WTC11 (cell line): ENCODE measurements at regions not wholly inside any gene's neighbourhood (a gene's known extent, or its start where the extent isn't known, plus 50 kb on each side); places are given as distances from the start of the nearest gene placed in this dataset.

Source experiments
- ATAC-seq: fragments of 200-7000 bp; cut with Tn5 transposase; 2 replicates; pipeline ENCODE4 v1.10.0; 2021; ENCODE audit warnings: mild to moderate bottlenecking, moderate library complexity
- CTCF ChIA-PET: fragments of 300-600 bp; sonication (Branson Sonifier 250); formaldehyde crosslinking; loops from one replicate; lab custom pipeline; 2021; ENCODE audit warnings: antibody characterized with exemption; lab: Charles Lee
- POLR2A ChIA-PET: fragments of 350-600 bp; sonication (Branson Sonifier 250); formaldehyde crosslinking; loops from one replicate; lab custom pipeline; 2021; ENCODE audit warnings: antibody characterized with exemption; lab: Charles Lee
- DNase-seq: peaks from one replicate; pipeline ENCODE4 v3.0.0; 2021; ENCODE audit warnings: low spot score
- H3K27ac Mint-ChIP-seq: 2 replicates; pipeline ENCODE4 v1.8.0; 2021; ENCODE audit warnings: mixed read lengths
- H3K27me3 Mint-ChIP-seq: 2 replicates; pipeline ENCODE4 v1.8.0; 2021; ENCODE audit warnings: low read depth, mild to moderate bottlenecking, moderate library complexity, mixed read lengths
- H3K36me3 Mint-ChIP-seq: 2 replicates; pipeline ENCODE4 v1.8.0; 2021; ENCODE audit warnings: mixed read lengths
- H3K4me1 Mint-ChIP-seq: 2 replicates; pipeline ENCODE4 v1.8.0; 2022; ENCODE audit warnings: mixed read lengths
- H3K4me3 Mint-ChIP-seq: 2 replicates; pipeline ENCODE4 v1.8.0; 2021; ENCODE audit warnings: mild to moderate bottlenecking, moderate library complexity, mixed read lengths
- H3K9me3 Mint-ChIP-seq: 2 replicates; pipeline ENCODE4 v1.8.0; 2021; ENCODE audit warnings: mixed read lengths
- ATF1 ChIP-seq: sonication (generic); formaldehyde crosslinking; IDR thresholded peaks from 2 replicates; pipeline ENCODE4 v1.8.1; 2023; ENCODE audit warnings: mild to moderate bottlenecking, moderate library complexity, missing genetic modification reagents
- ELF4 ChIP-seq: sonication (generic); formaldehyde crosslinking; IDR thresholded peaks from 2 replicates; pipeline ENCODE4 v1.8.1; 2022; ENCODE audit warnings: low read depth, mild to moderate bottlenecking, moderate library complexity, missing genetic modification reagents
- EMX1 ChIP-seq: fragments of 250-450 bp; sonication (Bioruptor Pico); IDR thresholded peaks from 2 replicates; pipeline ENCODE4 v1.8.0; 2021; ENCODE audit warnings: mild to moderate bottlenecking
- ESRRA ChIP-seq: sonication (generic); formaldehyde crosslinking; IDR thresholded peaks from 2 replicates; pipeline ENCODE4 v1.8.1; 2022; ENCODE audit warnings: mild to moderate bottlenecking, missing genetic modification reagents, borderline replicate concordance
- FOXK1 ChIP-seq: sonication (generic); formaldehyde crosslinking; IDR thresholded peaks from 2 replicates; pipeline ENCODE4 v1.8.0; 2022; ENCODE audit warnings: mild to moderate bottlenecking, moderate library complexity, missing genetic modification reagents
- IRF2 ChIP-seq: sonication (generic); formaldehyde crosslinking; IDR thresholded peaks from 2 replicates; pipeline ENCODE4 v1.8.0; 2022; ENCODE audit warnings: low read depth, missing genetic modification reagents, borderline replicate concordance
- KAT7 ChIP-seq: sonication (generic); formaldehyde crosslinking; IDR thresholded peaks from 2 replicates; pipeline ENCODE4 v1.8.1; 2023; ENCODE audit warnings: missing genetic modification reagents, mild to moderate bottlenecking, borderline replicate concordance
- NR1H2 ChIP-seq: sonication (generic); formaldehyde crosslinking; IDR thresholded peaks from 2 replicates; pipeline ENCODE4 v1.9.0; 2021; ENCODE audit warnings: mild to moderate bottlenecking, moderate library complexity, missing genetic modification reagents
- NR2C2 ChIP-seq: sonication (generic); formaldehyde crosslinking; IDR thresholded peaks from 2 replicates; pipeline ENCODE4 v1.8.0; 2022; ENCODE audit warnings: mild to moderate bottlenecking, missing genetic modification reagents
- NR3C1 ChIP-seq: sonication (generic); formaldehyde crosslinking; conservative IDR thresholded peaks from 2 replicates; pipeline ENCODE4 v1.8.1; 2023; ENCODE audit warnings: low read depth, mild to moderate bottlenecking, missing genetic modification reagents
- TP53 ChIP-seq: sonication (generic); formaldehyde crosslinking; IDR thresholded peaks from 2 replicates; pipeline ENCODE4 v1.8.1; 2023; ENCODE audit warnings: mild to moderate bottlenecking, missing genetic modification reagents
- ZNF138 ChIP-seq: sonication (generic); formaldehyde crosslinking; conservative IDR thresholded peaks from 2 replicates; pipeline ENCODE4 v1.8.1; 2022; ENCODE audit warnings: mild to moderate bottlenecking, moderate library complexity, missing genetic modification reagents
- ZNF219 ChIP-seq: sonication (generic); formaldehyde crosslinking; IDR thresholded peaks from 2 replicates; pipeline ENCODE4 v1.8.0; 2023; ENCODE audit warnings: missing genetic modification reagents, mild to moderate bottlenecking, borderline replicate concordance
- ZNF263 ChIP-seq: sonication (generic); formaldehyde crosslinking; IDR thresholded peaks from 2 replicates; pipeline ENCODE4 v1.8.1; 2022; ENCODE audit warnings: low read depth, mild to moderate bottlenecking, moderate library complexity, missing genetic modification reagents
- ZNF317 ChIP-seq: sonication (generic); formaldehyde crosslinking; IDR thresholded peaks from 2 replicates; pipeline ENCODE4 v1.8.1; 2023; ENCODE audit warnings: low read depth, mild to moderate bottlenecking, moderate library complexity, missing genetic modification reagents, borderline replicate concordance
- ZNF671 ChIP-seq: fragments of 250-450 bp; sonication (Bioruptor Pico); IDR thresholded peaks from 2 replicates; pipeline ENCODE4 v1.8.0; 2021; ENCODE audit warnings: mild to moderate bottlenecking
- TF ChIP-seq, protein P1 (sequence below): fragments of 250-450 bp; sonication (Bioruptor Pico); conservative IDR thresholded peaks from 2 replicates; pipeline ENCODE4 v1.9.0; 2021; ENCODE audit warnings: mild to moderate bottlenecking
- TF ChIP-seq, protein P2 (sequence below): fragments of 250-450 bp; sonication (Bioruptor Pico); IDR thresholded peaks from 2 replicates; pipeline ENCODE4 v1.9.0; 2021; ENCODE audit warnings: mild to moderate bottlenecking
- TF ChIP-seq, protein P3 (sequence below): sonication (generic); formaldehyde crosslinking; IDR thresholded peaks from 2 replicates; pipeline ENCODE4 v1.8.1; 2022; ENCODE audit warnings: mild to moderate bottlenecking, missing genetic modification reagents, moderate library complexity, borderline replicate concordance
- TF ChIP-seq, protein P4 (sequence below): sonication (generic); formaldehyde crosslinking; IDR thresholded peaks from 2 replicates; pipeline ENCODE4 v1.8.0; 2023; ENCODE audit warnings: mild to moderate bottlenecking, missing genetic modification reagents
- TF ChIP-seq, protein P5 (sequence below): sonication (generic); formaldehyde crosslinking; IDR thresholded peaks from 2 replicates; pipeline ENCODE4 v1.8.0; 2022; ENCODE audit warnings: mild to moderate bottlenecking, missing genetic modification reagents

- TF ChIP-seq, protein P1, sequence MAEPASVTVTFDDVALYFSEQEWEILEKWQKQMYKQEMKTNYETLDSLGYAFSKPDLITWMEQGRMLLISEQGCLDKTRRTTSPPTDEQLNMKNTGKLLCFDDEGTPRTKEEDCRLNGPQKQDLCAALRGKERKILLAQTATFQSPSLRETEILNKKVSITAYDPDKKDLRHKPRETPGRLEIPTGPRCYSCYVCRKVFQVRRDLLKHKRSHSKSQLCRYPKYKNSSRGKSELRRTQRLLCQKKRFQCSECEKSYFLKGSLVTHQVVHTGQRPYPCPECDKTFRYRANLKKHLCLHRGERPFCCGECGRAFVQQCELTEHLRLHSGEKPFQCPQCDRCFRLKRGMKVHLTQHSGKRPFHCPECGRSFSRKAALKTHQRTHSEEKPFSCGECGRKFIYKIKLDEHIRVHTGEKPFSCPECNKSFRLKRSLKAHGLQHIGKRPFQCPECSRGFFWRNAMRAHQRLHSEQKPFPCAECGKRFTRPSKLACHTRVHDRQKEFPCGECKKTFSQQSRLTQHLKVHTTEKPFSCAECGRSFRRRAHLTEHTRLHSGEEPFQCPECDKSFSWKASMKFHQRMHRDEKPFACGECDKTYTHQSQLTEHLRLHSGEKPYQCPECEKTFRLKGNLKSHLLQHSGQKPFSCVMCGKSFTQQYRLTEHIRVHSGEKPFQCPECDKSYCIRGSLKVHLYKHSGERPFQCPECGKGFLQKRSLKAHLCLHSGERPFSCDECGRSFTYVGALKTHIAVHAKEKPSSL (CRISPR knock-in tag), result no peak
- TF ChIP-seq, protein P2, sequence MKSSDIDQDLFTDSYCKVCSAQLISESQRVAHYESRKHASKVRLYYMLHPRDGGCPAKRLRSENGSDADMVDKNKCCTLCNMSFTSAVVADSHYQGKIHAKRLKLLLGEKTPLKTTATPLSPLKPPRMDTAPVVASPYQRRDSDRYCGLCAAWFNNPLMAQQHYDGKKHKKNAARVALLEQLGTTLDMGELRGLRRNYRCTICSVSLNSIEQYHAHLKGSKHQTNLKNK (CRISPR knock-in tag), result no peak
- no peak for TF ChIP-seq TP53 (CRISPR knock-in tag)
- TF ChIP-seq FOXK1 (CRISPR knock-in tag), result no peak
- TF ChIP-seq ELF4, result no peak
- TF ChIP-seq, protein P3, sequence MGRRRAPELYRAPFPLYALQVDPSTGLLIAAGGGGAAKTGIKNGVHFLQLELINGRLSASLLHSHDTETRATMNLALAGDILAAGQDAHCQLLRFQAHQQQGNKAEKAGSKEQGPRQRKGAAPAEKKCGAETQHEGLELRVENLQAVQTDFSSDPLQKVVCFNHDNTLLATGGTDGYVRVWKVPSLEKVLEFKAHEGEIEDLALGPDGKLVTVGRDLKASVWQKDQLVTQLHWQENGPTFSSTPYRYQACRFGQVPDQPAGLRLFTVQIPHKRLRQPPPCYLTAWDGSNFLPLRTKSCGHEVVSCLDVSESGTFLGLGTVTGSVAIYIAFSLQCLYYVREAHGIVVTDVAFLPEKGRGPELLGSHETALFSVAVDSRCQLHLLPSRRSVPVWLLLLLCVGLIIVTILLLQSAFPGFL (CRISPR knock-in tag), result no peak
Observed at GRCh38 chr5:141753143-141753970, 71.3 kb upstream of the ARAP3 start (continued).

DNA sequence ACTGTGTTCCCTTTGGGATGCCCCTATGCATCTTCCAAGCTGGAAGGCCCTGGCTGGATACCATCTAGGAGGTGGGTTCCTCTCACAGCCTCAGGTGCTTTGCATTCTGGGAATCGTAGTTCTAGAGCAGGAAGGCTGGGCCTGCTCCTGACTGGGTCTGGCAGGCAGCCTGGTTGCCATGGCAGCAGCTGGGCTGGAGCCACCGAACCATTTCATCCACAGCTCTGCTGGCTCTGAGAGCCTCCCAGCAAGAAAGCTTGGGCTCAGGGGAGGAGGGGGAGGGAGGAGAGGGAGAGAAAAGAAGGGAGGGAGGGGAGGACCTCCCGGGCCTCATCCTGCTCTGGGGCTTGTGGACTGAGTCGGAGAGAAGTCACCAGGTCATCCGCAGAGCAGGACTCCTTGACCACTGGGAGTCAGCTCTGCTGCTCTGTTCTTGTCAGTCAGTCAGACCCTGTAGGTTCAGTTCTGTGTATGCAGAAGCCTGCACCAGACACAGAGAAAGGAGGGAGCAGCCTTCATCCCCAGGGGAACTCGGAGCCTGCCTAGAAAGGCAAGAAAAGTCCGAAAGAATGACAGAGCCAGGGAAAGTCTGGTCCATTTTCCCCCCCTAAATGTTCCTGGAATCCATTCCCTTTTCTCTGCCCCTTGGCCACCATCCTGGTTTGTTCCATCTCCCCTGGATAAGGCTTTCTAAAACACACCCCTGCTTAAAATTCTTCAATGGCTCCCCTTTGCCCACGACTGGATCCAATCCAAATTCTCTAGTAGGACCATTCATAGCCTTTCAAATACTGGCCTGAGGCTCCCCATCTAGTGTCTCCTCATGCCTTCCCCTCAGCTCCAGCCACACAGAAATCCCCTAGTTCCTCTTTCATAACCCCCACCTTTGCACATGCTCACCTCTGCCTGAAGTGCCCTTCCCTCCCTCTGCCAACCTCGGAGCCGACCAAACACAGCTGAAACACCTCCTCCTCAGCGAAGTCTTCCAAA, 65.4 kb upstream of the ARAP3 start:
- DNase-seq (peak; percentile 90), ATAC-seq (peak; percentile 96)
- H3K9me3 Mint-ChIP-seq, result no peaks in the 10 kb centered on the region
- H3K27me3 Mint-ChIP-seq, result peaks cover 32% of the 10 kb centered on the region
- peak; percentile 89 for TF ChIP-seq ZNF263
- no peak for TF ChIP-seq ELF4
- H3K4me1 Mint-ChIP-seq, result peaks cover 16% of the 10 kb centered on the region
- no peak overlapping the region for H3K27ac Mint-ChIP-seq
- no peak overlapping the region for H3K4me3 Mint-ChIP-seq
- CTCF ChIA-PET, result interaction anchor here (0.6 to 2.5 kb wide), 15 partner anchors 10 to 264 kb away, joined by 3 to 18 read pairs (median 6); partner anchors contain the start of gene PCDH1
- H3K36me3 Mint-ChIP-seq, result no peaks in the 10 kb centered on the region
- POLR2A ChIA-PET, result interaction anchor here (0.5 to 1.0 kb wide), 3 partner anchors 14 to 32 kb away, joined by 3 to 4 read pairs (median 3); no protein-coding TSS in a partner anchor

- Mint-ChIP-seq H3K4me3 (no peak overlapping the region), H3K27me3 (peaks cover 21% of the 10 kb centered on the region), H3K9me3 (no peaks in the 10 kb centered on the region), H3K36me3 (no peaks in the 10 kb centered on the region), H3K4me1 (peaks cover 16% of the 10 kb centered on the region), H3K27ac (no peak overlapping the region)
- CTCF ChIA-PET, result interaction anchor here (1.2 to 2.5 kb wide), 6 partner anchors 11 to 133 kb away, joined by 6 to 18 read pairs (median 8); partner anchors contain the start of gene PCDH1
- ATAC-seq (no peak), DNase-seq (no peak)
- POLR2A ChIA-PET, result interaction anchor here (1.0 kb wide), 1 partner anchor 31 kb away, joined by 4 read pairs; no protein-coding TSS in a partner anchor
- TF ChIP-seq ATF1 (CRISPR knock-in tag) (no peak), ZNF317 (no peak), ESRRA (CRISPR knock-in tag) (no peak), ZNF138 (no peak), EMX1 (CRISPR knock-in tag) (no peak), ZNF263 (no peak), KAT7 (no peak), NR2C2 (no peak), ZNF219 (no peak), IRF2 (CRISPR knock-in tag) (no peak), ZNF671 (CRISPR knock-in tag) (no peak), NR3C1 (CRISPR knock-in tag) (no peak), NR1H2 (CRISPR knock-in tag) (no peak)
- TF ChIP-seq, protein P4, sequence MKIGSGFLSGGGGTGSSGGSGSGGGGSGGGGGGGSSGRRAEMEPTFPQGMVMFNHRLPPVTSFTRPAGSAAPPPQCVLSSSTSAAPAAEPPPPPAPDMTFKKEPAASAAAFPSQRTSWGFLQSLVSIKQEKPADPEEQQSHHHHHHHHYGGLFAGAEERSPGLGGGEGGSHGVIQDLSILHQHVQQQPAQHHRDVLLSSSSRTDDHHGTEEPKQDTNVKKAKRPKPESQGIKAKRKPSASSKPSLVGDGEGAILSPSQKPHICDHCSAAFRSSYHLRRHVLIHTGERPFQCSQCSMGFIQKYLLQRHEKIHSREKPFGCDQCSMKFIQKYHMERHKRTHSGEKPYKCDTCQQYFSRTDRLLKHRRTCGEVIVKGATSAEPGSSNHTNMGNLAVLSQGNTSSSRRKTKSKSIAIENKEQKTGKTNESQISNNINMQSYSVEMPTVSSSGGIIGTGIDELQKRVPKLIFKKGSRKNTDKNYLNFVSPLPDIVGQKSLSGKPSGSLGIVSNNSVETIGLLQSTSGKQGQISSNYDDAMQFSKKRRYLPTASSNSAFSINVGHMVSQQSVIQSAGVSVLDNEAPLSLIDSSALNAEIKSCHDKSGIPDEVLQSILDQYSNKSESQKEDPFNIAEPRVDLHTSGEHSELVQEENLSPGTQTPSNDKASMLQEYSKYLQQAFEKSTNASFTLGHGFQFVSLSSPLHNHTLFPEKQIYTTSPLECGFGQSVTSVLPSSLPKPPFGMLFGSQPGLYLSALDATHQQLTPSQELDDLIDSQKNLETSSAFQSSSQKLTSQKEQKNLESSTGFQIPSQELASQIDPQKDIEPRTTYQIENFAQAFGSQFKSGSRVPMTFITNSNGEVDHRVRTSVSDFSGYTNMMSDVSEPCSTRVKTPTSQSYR (CRISPR knock-in tag), result no peak
- TF ChIP-seq, protein P5, sequence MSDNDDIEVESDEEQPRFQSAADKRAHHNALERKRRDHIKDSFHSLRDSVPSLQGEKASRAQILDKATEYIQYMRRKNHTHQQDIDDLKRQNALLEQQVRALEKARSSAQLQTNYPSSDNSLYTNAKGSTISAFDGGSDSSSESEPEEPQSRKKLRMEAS (CRISPR knock-in tag), result no peak
Observed at GRCh38 chr5:141746395-141746794, 64.4 kb upstream of the ARAP3 start.
